Tibial artery (tissue), 4 donors: ENCODE measurements at regions not wholly inside any gene's neighbourhood (a gene's known extent, or its start where the extent isn't known, plus 50 kb on each side); places are given as distances from the start of the nearest gene placed in this dataset.
"Not testable (repeated sequence)": the region's sequence is repeated elsewhere in the genome, so short reads cannot be mapped to it uniquely, and the experiment has no call there.

Experiments
- DNase-seq, 2 donors: peaks; one replicate each; pipeline ENCODE4 v3.0.0-alpha.2; 2019
- H3K27ac ChIP-seq, 2 donors: fragments of 200-600 bp; sonication (generic) in 1 of 2; 1 replicate in 1 of 2; 2 replicates in 1 of 2; pipeline ENCODE4 v1.5.1; 2018 to 2019; ENCODE audit warnings: mild to moderate bottlenecking in 1 of 2
- H3K27me3 ChIP-seq, 2 donors: fragments of 200-600 bp; sonication (generic) in 1 of 2; one replicate each; pipeline versions ENCODE4 v1.5.1 to v1.6.0; 2016 to 2019
- H3K36me3 ChIP-seq, 3 donors: fragments of 200-600 bp; sonication (generic) in 2 of 3; one replicate each; pipeline ENCODE4 v1.5.1; 2016 to 2019; ENCODE audit warnings: mild to moderate bottlenecking in 2 of 3
- H3K4me1 ChIP-seq, 4 donors: fragments of 200-600 bp; sonication (generic) in 2 of 4; 1 replicate in 3 of 4; 2 replicates in 1 of 4; pipeline ENCODE4 v1.5.1; 2016 to 2019
- H3K4me3 ChIP-seq, 2 donors: fragments of 200-600 bp; sonication (generic) in 1 of 2; 1 replicate in 1 of 2; 2 replicates in 1 of 2; pipeline ENCODE4 v1.5.1; 2018 to 2019; ENCODE audit warnings: mild to moderate bottlenecking in 2 of 2
- H3K9me3 ChIP-seq, 3 donors: fragments of 200-600 bp; sonication (generic) in 1 of 3; one replicate each; pipeline ENCODE4 v1.5.1; 2016 to 2019
- intact Hi-C: fragments of 100-400 bp; cut with DNase I; formaldehyde crosslinking; loops from one replicate; pipeline ENCODE4 v1.15.0; 2023; ENCODE audit warnings: low total_unique reads
- TF ChIP-seq, protein P1 (sequence below), 2 experiments: fragments of 200-600 bp in 1 of 2; fragments of 450-650 bp in 1 of 2; IDR thresholded peaks; one replicate each; pipeline ENCODE4 v1.5.1; 2017 to 2019; ENCODE audit warnings: antibody characterized with exemption in 2 of 2, mild to moderate bottlenecking in 1 of 2, moderate library complexity in 1 of 2

DNA sequence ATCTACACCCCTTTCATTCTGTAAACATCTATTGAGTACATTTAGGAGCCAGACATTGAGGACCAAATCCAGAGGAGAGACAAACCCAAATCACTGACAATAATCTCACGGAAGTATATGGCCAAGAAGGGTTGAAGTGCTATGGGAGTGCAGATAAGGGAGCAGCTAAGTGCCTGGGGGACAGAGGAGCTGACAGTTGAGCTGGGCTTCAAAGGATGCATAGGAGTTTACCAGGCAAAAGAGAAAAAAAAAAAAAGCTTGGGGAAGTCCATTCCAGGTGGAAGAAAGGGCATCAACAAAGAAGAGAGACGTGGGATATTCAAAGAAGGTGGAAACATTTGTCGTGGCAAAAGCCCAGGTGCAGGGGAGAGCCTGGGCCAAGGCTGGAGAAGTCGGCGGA, 60.5 kb upstream of the NANOS1 start:
- Histone ChIP-seq H3K9me3 (peaks cover 0 to 6% (median 6%) of the 10 kb centered on the region in 3 donors), H3K36me3 (no peaks in the 10 kb centered on the region), H3K27ac (no peak overlapping the region), H3K27me3 (peaks cover 0 to 4% of the 10 kb centered on the region in 2 donors), H3K4me3 (no peak overlapping the region), H3K4me1 (peaks cover 0 to 11% (median 5%) of the 10 kb centered on the region in 4 donors)
- DNase-seq = no peak
- intact Hi-C loops = no loop called here
- TF ChIP-seq, protein P1, sequence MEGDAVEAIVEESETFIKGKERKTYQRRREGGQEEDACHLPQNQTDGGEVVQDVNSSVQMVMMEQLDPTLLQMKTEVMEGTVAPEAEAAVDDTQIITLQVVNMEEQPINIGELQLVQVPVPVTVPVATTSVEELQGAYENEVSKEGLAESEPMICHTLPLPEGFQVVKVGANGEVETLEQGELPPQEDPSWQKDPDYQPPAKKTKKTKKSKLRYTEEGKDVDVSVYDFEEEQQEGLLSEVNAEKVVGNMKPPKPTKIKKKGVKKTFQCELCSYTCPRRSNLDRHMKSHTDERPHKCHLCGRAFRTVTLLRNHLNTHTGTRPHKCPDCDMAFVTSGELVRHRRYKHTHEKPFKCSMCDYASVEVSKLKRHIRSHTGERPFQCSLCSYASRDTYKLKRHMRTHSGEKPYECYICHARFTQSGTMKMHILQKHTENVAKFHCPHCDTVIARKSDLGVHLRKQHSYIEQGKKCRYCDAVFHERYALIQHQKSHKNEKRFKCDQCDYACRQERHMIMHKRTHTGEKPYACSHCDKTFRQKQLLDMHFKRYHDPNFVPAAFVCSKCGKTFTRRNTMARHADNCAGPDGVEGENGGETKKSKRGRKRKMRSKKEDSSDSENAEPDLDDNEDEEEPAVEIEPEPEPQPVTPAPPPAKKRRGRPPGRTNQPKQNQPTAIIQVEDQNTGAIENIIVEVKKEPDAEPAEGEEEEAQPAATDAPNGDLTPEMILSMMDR (IDR thresholded peaks at IDR 0.05) = no peak

DNA sequence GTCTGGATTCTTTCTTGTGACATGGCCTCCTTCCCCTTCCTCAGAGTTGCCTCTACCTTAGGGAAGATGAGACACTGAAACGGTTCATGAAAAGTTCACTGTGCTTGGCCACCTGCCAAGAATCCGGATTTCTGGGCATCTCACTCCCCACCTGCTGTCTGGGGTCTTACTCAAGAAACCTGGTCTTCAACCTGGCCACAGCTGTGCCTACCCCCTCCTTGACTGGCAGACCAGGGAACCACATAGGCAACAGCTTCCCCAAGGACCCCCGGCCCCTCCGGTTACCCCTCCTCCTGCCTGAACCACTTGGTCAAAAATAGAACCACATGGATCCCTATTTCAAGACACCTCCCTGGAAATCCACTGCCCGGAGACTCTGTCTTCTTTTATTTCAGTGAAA, 58.7 kb upstream of the NANOS1 start:
- Histone ChIP-seq H3K4me3 (no peak overlapping the region), H3K36me3 (no peaks in the 10 kb centered on the region), H3K9me3 (peaks cover 0 to 9% (median 7%) of the 10 kb centered on the region in 3 donors), H3K27me3 (peaks cover 0 to 4% of the 10 kb centered on the region in 2 donors), H3K27ac (no peak overlapping the region), H3K4me1 (peaks cover 0 to 11% (median 5%) of the 10 kb centered on the region in 4 donors)
- DNase-seq = no peak
- intact Hi-C loops = no loop called here
- TF ChIP-seq, protein P1 (IDR thresholded peaks at IDR 0.05) = no peak

DNA sequence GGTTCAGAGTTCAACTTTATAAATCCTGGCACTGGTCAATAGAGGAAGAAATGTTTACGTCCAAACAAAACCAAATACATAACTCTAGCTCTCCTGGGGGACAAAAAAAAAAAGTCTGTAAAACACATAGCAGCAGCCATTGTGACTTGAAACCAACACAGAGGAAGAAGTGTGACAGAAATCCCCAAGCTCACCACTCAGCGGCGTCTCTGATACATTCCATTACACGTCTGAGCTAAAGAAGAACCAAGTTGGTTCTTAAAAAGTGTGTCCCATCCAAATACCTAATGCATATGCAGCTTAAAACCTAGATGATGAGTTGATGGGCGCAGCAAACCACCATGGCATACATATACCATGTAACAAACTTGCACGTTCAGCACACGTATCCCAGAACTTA, 58.3 kb upstream of the NANOS1 start:
- Histone ChIP-seq H3K36me3 (no peaks in the 10 kb centered on the region), H3K4me3 (no peak overlapping the region), H3K9me3 (peaks cover 0 to 9% (median 7%) of the 10 kb centered on the region in 3 donors), H3K27ac (no peak overlapping the region), H3K27me3 (peaks cover 0 to 4% of the 10 kb centered on the region in 2 donors), H3K4me1 (peaks cover 0 to 11% (median 5%) of the 10 kb centered on the region in 4 donors)
- intact Hi-C loops = no loop called here
- TF ChIP-seq, protein P1 (IDR thresholded peaks at IDR 0.05) = no peak
- DNase-seq = no peak

DNA sequence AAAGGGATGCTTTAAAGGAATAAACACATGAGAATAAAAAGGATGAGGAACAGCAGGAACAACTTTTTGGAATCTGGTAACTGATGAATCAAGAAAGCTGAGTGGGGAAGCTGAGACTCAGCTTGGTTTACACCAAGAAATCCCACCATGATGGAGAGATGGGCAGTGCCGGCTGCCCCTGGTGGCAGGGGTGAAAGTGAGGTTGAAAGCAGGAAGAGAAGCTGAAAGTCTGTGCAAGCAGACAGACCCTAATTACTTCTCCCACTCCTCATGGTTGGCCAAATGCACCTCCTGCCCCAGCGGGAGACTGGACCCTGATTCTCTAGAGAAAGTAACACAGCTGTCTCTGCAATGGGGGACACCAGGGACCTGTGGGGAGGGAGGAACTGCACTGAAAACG, 57.6 kb upstream of the NANOS1 start:
- TF ChIP-seq, protein P1 (IDR thresholded peaks at IDR 0.05) = no peak
- Histone ChIP-seq H3K4me3 (no peak overlapping the region), H3K9me3 (peaks cover 0 to 9% (median 7%) of the 10 kb centered on the region in 3 donors), H3K4me1 (peaks cover 0 to 6% (median 2%) of the 10 kb centered on the region in 4 donors), H3K27ac (no peak overlapping the region), H3K27me3 (peaks cover 0 to 4% of the 10 kb centered on the region in 2 donors), H3K36me3 (no peaks in the 10 kb centered on the region)
- intact Hi-C loops = no loop called here
- DNase-seq = no peak

DNA sequence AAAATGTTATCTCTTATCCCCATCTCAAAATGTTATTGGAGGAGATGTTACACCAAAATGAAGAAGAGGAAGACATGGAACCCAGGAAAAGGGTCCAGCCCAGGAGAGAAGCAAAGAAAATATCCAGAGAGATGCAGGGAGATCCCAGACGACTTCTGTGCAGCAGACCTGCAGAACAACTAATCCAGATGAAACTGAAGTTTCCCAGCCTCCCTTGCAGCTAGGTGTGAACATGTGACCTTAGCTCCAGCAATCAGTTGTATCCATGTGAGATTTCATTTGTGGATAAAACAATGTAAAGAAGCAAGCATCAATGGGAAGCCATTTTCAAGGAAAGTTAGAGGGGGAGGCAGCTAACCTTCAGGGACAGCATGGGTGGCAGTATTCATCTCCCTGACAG, 55.8 kb upstream of the NANOS1 start:
- Histone ChIP-seq H3K4me1 (no peaks in the 10 kb centered on the region), H3K27me3 (peaks cover 0 to 4% of the 10 kb centered on the region in 2 donors), H3K9me3 (peaks cover 0 to 9% (median 7%) of the 10 kb centered on the region in 3 donors), H3K27ac (no peak overlapping the region), H3K4me3 (no peak overlapping the region), H3K36me3 (no peaks in the 10 kb centered on the region)
- intact Hi-C loops = no loop called here
- TF ChIP-seq, protein P1 (IDR thresholded peaks at IDR 0.05) = no peak
- DNase-seq = no peak

DNA sequence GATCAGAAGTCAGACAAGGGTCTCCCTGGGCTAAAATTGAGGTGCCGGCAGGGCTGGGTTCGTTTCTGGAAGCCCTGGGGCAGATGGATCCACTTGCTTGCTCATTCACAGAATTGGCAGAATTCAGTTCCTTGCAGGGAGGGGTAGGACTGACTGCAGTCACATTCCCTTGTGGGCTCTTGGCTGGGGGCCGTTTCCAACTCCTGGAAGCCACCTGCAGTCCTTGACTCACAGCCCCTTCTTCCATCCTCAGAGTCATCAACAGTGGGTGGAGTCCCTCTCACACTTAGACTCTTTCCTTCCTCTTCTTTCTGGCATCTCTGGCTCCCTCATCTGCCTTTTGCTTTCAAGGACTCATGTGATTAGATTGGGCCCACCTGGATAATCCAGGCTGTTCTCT, 54.6 kb upstream of the NANOS1 start:
- intact Hi-C loops = no loop called here
- peaks cover 0 to 1% of the 10 kb centered on the region in 2 donors for H3K27me3 ChIP-seq
- no peaks in the 10 kb centered on the region for H3K4me1 ChIP-seq
- TF ChIP-seq, protein P1 (IDR thresholded peaks at IDR 0.05) = no peak
- DNase-seq = no peak
- no peak overlapping the region for H3K4me3 ChIP-seq
- H3K9me3 ChIP-seq = peaks cover 0 to 9% (median 7%) of the 10 kb centered on the region in 3 donors
- H3K36me3 ChIP-seq = no peaks in the 10 kb centered on the region
- H3K27ac ChIP-seq = no peak overlapping the region

DNA sequence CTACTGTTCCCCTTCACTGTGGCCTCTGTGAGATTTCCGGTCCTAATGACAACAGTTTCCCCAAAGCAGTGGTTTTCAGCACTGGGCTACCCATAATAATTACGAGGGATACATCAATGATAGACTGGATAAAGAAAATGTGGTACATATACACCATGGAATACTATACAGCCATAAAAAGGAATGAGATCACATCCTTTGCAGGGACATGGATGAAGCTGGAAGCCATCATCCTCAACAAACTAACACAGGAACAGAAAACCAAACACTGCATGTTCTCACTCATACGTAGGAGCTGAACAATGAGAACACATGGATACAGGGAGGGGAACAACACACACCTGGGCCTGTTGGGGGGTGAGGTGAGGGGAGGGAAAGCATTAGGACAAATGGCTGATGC, 53.3 kb upstream of the NANOS1 start:
- intact Hi-C loops, H3K9me3 ChIP-seq, DNase-seq, H3K4me3 ChIP-seq, H3K27ac ChIP-seq, H3K36me3 ChIP-seq, H3K4me1 ChIP-seq, H3K27me3 ChIP-seq: not testable (repeated sequence)
